Inflammatory macrophage treated with lipopolysaccharide for 4 hours (primary cell): ENCODE measurements at regions not wholly inside any gene's neighbourhood (a gene's known extent, or its start where the extent isn't known, plus 50 kb on each side); places are given as distances from the start of the nearest gene placed in this dataset.

ENCODE experiments used
- DNase-seq: peaks from one replicate; pipeline ENCODE4 v3.0.0-alpha.2; 2020

DNA sequence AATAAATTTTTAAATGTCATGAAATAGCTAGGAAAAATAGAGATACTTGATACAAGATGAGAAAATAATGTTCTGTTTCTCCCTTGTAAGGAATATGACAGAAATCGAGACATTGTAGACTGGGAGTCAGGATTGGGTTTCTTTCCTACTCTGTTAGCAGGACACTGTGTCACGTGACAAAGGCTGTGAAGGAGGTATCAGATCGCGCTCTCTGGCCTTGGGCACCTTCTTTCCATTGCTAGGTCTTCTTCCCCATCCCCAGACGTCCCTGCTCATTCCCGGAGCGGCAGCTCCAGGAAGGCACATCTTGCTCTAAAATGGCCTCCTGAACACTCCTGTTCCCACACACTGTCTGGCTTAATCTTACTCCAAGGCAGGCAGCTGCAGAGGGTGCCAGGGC, 133.4 kb downstream of the TM9SF2 start:
- no peak for DNase-seq

- DNase-seq = no peak
Measured at GRCh38 chr13:99630269-99630898, 129.1 kb downstream of the TM9SF2 start.

- no peak for DNase-seq
Measured at GRCh38 chr13:99629641-99630040, 128.4 kb downstream of the TM9SF2 start.

DNA sequence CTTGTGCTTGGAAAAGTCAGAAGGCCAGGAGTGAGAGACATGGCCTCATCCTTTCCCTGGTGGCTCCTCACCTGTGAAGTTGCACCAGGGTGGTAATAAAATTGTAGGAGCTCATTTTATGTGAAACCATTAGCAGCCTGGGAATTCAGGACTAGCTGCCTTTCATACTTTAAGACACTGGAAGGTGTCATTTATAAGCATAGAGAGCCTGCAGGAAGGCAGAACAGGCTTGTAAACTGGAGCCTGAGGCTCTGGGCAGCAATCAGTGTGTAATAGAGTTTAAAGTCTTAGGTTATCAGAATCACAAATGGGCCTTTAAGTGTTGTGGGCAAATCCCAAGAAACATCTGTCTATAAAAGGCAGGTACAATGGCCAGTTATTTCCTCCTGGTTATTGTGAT, 127.2 kb downstream of the TM9SF2 start:
- DNase-seq = no peak

DNA sequence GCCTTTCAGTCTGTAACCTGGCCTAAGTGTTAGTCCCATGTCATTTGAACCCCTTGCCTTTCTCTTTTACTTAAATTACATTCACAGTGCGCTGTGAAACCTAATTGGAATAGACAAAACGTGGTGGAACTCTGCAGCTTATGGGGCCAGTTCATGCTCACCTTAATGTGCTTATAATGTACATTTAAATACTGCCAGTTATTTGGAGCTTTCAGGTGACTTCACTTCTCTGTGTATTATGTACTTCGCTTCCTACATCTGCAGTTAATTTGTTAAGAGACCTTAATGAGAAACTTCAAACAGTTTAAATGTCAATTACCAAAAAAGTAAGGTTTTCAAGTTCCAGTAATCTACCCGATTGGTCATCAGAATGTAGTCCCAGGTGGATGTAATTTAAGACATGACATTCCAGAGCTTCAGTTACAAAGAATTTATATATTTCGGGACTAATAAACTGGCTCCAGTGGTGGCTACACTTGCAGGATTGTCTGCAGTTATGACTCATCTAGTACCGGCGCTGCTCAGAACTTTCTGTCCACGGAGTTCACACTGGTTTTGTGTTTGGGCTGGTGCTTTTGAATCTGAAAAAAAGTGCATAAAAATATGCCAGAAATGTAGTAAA, 125.3 kb downstream of the TM9SF2 start:
- no peak for DNase-seq

DNA sequence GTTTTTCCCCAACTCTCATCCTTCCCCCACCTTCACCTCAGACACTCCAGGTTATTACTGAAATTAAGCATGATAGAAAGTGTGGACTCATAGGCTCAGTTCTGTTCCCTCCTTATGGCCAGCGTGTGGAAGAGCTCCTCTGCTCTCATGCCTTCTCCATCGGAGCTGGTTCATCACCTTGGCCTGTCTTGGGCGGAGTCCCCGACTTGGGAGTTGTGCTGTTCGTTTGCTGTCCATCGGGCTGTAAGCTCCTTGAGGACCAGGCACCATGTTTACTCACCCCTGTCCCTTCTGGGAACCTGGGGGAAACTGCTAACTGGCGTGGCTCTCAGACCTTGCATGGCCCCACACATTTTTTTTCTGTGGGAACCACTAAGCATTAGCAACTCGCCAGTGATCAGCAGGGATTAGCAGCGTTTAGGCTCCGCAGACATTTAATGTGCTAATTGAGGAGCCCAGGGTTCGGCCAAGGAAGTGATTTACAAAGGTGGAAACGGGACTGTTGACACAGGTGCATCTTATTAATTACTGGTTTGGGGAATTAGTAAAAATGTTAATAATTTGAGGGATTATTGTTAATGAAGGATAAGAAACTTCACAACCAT, 123.8 kb downstream of the TM9SF2 start:
- DNase-seq = no peak

DNA sequence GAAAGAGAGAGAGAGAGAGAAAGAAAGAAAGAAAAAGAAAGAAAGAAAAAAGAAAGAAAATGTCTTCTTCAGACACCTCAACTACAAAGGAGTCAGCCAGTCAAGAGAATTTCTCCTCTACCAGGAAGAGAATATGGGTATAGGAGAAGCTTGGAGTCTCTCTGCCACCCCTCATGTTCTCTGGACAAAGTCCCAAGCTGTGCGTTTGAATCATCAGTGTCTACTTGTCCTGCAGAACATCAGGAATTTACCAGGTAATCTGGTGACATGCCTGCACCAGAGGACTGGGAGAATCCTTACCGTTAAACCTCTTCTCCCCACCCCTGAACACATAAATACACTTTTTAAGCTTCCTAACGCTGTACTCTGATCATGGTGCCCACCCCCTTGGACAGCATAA, 119.5 kb downstream of the TM9SF2 start:
- DNase-seq = no peak

- DNase-seq = no peak
Measured at GRCh38 chr13:99619207-99619606, 117.9 kb downstream of the TM9SF2 start.

- DNase-seq = peak; percentile 29
Measured at GRCh38 chr13:99617474-99618255, 116.4 kb downstream of the TM9SF2 start.

GRCh38 chr13:99614465-99614885, 113.2 kb downstream of the TM9SF2 start:
- peak; percentile 11 for DNase-seq
